HG03175 (cell line): ENCODE measurements at regions not wholly inside any gene's neighbourhood (a gene's known extent, or its start where the extent isn't known, plus 50 kb on each side); places are given as distances from the start of the nearest gene placed in this dataset.
"Not testable (repeated sequence)": the region's sequence is repeated elsewhere in the genome, so short reads cannot be mapped to it uniquely, and the experiment has no call there.

Experiments
- ATAC-seq: cut with Tn5 transposase; IDR thresholded peaks from one replicate; pipeline ENCODE4 v1.9.1; 2021; ENCODE audit warnings: mild to moderate bottlenecking, moderate library complexity; ENCODE audit not compliant: unreplicated experiment

DNA sequence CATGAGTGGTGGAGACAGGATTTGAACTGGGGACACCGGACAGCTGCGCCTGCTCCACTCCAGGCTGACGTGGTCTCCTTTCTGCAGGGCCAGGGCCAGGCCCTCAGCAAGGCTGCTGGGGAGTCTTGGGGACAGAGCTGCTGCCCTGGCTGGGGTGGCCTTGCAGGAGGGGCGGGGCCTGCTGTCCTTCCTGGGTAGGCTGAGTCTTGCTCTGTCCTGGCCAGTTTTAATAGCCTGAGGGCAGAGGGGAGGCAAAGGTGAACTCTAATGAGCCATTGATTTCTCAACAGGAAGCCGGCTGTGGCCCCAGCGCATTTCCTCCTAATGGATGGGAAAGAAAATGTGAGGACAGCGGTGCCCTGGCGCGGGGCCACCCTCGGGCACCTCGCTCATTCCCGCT is 428.4 kb upstream of the SULF2 start:
- ATAC-seq, result not testable (repeated sequence)

DNA sequence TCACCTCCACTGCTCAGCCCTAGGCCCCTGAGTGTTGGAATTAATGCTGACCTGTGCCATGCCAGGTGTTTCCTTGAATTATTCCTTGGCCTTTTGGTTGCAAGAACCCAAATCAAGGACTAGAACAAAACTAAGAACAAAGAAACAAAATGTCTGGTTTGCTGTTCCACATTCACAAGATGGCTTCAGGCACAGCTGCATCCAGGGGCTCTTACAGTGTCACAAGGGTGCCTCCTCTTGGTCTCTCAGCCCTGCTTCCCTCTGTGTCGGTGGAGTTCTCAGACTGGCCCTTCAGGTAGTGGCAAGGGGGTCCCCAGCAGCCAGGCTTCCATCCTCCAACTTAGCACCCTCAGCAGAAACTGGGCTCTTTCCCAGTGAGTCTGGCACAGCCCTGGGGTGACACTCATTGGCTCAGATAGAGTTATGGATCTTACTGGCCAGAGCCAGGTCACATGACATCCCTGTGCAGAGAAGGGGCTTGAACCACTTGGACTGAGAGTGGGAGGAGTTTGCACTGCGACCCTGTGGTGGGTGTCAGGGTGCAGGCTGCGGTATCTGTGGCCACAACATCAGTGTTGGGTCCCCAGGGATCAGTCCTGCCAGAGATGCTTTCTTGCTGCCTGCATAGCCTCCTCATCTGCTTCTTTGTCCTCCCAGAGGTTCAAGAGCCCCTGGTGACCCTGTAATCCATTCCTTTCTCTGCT is 427.7 kb upstream of the SULF2 start:
- no peak for ATAC-seq

DNA sequence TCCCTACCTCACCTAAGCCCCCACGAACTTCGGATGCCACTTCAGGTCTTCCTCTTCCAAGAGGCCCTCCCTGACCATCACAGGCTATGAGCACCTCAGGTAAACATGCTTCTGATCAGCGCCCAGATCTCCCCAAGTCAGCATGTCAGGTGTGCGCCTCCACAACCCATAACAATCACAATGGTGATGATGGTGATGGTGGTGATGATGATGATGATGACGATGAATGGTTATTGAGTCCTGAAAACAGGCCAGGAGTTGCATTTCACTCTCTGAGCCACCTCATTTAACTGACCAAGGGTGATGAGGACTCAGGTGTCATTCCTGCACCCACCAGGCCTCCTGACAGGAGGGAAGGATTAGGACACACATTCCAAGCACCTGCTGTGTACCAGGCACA is 426.6 kb upstream of the SULF2 start:
- ATAC-seq, result no peak

- no peak for ATAC-seq
These were observed 426.0 kb upstream of the SULF2 start for GRCh38 chr20:48211238-48211637.

DNA sequence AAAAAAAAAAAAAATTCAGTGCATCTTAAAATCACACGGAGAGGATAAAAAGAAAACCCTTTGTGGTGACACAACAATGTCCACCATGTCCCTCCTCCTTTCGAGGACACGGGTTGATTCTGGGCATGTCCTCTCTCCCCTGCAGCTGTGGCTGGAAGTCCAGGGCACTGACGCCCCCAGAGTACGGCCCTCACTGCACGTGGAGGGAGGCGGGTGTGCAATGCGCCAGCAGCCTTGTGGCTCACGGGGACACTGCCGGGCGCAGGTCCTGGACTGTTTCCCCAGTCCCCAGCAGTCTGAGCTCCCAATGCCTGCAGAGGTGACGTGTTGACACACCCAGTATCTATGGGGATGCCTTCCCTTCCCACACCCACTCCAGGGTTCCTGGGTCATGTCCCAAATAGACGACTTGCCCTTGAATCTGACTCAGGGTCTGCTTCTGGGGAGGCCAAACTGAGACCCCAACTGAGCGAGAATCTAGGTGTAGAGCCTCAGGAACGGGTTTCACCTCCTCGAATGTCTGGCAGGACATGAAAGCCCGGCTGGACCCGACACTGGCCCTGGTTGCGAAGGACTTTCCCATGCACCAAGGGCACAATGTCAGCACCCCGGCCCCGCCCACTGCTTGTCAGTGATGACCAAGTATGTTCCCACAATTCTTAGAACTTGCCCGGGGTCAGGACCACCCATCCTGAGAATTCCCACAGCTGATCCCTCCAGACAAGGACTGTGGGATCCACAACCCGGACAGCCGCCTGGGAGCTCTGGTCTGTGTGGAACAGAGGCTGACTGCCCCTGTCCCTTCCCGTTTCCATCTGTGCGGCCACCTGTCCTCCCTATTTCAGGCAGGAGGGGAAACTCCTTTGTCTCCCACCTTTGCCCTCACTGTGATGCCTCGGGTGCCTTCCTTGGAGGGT is 425.1 kb upstream of the SULF2 start:
- no peak for ATAC-seq

DNA sequence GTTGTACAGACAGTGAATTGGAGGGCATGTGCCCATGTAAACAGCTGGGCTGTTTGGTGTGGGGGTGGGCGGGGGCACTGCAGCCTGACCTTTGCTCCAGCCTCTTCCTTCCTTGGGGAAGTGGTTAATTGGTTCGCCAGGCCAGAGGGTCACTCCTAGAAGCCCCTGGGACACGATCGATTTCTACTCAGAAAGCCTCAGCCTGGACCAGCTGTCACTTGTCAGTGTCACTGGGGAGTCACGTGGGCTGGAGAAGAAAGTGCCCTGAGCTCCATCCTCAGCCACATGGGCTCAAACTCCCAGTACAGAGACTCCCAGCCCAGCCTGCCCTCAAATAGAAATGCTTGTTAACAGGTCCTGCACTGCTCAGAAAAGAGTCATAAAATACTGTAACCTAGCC is 423.8 kb upstream of the SULF2 start:
- ATAC-seq, result no peak

GRCh38 chr20:48208176-48208575 is 422.9 kb upstream of the SULF2 start:
- no peak for ATAC-seq

- no peak for ATAC-seq
These were observed 422.2 kb upstream of the SULF2 start for GRCh38 chr20:48207505-48207904.

DNA sequence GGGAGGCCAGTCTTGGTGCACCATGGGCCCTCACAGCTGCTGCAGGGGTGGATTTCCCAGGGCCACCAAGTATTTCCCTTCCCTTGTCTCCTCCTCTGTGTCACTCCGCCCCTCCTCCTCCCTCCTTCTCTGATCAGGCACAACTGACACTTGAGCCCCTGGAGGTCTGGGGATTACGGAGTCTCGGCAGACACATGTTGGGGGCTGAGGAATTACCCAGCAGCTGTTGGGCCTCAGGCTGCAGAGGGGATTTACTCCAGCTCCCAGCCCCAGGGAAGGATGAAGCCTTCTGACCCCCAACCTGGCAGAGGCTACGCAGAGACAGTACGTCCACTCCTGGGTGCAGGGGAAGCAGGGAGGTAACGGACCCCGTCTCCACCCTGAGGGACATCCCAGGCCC is 420.5 kb upstream of the SULF2 start:
- ATAC-seq, result no peak

GRCh38 chr20:48205281-48205782 is 420.1 kb upstream of the SULF2 start:
- no peak for ATAC-seq

DNA sequence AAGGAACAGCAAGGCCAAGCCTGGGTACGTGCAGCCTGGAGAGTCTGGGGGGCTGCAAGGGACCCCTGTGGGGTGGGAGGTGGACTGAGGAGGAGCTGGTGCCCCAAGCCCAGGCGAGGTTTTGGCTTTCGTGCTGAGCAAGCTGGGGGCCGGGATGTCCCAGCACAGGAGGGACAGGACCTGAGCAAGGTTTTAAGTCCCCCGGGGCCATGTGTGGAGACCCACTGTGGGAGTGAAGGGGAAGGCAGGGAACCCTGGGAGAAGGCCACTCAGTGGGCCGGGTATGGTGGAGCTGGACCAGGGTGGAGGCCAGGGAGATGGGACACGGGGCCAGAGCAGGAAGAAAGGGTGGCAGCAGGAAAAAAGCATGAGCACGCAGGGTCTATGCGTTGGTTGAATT is 419.2 kb upstream of the SULF2 start:
- no peak for ATAC-seq

GRCh38 chr20:48203252-48203651 is 418.0 kb upstream of the SULF2 start:
- no peak for ATAC-seq

DNA sequence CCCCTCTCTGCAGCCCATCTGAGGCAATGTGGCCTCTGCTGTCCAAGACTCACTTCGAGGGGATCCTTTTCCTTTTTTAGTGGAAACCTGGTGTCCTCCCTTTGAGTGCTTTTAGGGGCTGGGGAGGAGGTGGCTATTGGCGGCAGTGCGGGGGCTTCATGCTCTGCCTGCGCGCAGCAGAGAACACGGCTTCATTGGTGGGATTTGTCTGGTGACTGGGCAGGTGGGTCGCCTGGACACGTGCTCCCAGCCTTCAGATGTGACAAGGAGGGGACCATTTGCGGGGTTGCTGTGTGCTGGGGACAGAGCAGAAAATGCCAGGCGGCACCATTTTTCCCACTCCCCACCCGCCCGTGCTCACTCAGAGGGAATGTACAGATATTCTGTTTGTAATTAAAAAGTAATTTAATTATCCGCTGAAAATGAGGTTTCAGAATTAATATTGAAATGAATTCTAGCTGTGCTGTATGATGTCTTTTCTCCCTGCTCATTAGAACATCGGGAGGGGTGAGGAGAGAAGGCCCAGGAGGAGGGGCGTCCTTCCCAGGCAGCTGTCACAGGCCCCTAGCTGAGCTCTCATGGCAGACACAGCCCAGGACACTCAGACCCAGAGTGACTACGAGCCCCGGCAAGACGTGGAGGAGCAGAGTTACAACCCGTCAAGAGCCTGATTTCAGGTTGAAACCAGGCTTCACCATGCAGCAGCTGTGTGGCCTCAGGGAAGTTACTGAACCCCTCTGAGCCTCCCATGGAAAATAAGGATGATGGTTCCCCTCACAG is 417.2 kb upstream of the SULF2 start:
- ATAC-seq, result no peak

DNA sequence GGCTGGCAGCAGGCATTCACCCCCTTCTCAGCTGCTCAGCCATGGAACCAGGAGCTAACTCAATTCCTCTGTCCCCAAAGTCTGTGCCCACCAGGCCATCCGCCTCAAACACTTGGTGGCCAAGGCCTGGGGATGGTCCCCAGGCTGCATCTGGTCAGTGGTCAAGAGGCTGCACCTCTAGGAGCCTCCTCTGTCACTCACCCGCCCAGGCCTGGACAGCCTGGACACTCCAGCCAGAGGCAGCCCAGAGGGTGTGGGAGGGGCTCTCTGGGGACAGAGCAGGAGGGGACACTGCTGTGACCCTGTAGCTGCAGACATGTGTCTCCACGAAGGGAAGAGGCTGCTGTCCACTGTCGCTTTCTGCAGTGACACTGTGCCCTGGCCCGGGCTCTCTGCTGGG is 416.6 kb upstream of the SULF2 start:
- ATAC-seq, result no peak

DNA sequence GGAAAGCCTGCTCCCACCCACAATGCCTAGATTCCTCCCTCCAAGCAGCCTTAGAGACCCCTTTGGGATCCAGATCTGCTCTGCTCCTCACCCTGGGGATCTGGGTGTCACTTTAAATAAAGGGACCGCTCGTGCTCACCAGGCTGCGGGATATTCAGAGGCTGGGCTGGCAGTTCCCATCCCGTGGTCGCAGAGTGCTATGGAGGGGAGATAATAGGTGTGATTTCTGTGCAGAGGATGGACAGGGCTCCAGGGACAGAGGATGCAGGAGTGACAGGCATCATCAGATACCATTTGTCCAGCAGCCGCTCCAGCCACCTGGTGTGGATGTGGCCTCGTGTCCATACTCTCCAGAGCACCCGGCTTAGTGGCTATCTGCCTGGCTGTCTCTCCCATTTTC is 415.9 kb upstream of the SULF2 start:
- ATAC-seq, result no peak

GRCh38 chr20:48198929-48199451 is 413.7 kb upstream of the SULF2 start:
- ATAC-seq, result no peak

GRCh38 chr20:48197066-48197465 is 411.8 kb upstream of the SULF2 start:
- ATAC-seq, result no peak

- ATAC-seq, result no peak
These were observed 411.2 kb upstream of the SULF2 start for GRCh38 chr20:48196486-48196885.

DNA sequence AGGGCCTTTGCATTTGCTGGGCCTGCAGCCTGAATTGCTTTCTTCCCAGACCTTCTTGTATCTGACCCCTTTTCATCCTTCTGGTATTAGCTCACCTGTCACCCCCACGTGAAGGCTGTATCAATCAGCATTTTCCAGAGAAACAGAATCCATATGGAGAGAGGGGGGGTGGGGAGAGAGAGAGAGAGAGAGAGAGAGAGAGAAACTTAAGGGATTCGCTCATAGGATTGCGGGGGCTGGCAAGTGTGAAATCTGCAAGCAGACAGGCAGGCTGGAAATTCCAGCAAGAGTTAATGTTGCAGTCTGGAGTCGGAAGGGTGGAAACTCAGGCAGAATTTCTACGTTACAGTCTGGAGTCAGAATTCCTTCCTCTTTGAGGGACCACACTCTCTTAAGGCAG is 410.7 kb upstream of the SULF2 start:
- no peak for ATAC-seq

- ATAC-seq, result no peak
These were observed 410.0 kb upstream of the SULF2 start for GRCh38 chr20:48195121-48195870.
